Trophoblast cell (in vitro differentiated cells and primary cell): ENCODE measurements at regions not wholly inside any gene's neighbourhood (a gene's known extent, or its start where the extent isn't known, plus 50 kb on each side); places are given as distances from the start of the nearest gene placed in this dataset.

Source experiments
- DNase-seq, 2 donors: peaks; one replicate each; pipeline ENCODE4 v3.0.0-alpha.2; 2016
- H2AFZ ChIP-seq: 2 replicates; pipeline ENCODE4 v1.6.1; 2013; ENCODE audit warnings: low read length, moderate library complexity, mild to moderate bottlenecking; ENCODE audit not compliant: insufficient read depth, poor library complexity
- H2AK5ac ChIP-seq: 2 replicates; pipeline ENCODE4 v1.6.1; 2013; ENCODE audit warnings: mild to moderate bottlenecking, low read length
- H2BK120ac ChIP-seq: 2 replicates; pipeline ENCODE4 v1.6.1; 2013; ENCODE audit warnings: low read length, mild to moderate bottlenecking, moderate library complexity; ENCODE audit not compliant: insufficient read depth, poor library complexity
- H2BK12ac ChIP-seq: 2 replicates; pipeline ENCODE4 v1.6.1; 2013; ENCODE audit warnings: mild to moderate bottlenecking, low read length, moderate library complexity
- H2BK5ac ChIP-seq: 2 replicates; pipeline ENCODE4 v1.6.1; 2013; ENCODE audit warnings: low read length, low read depth, moderate library complexity, mild to moderate bottlenecking; ENCODE audit not compliant: poor library complexity
- H3K14ac ChIP-seq: 2 replicates; pipeline ENCODE4 v1.6.1; 2013; ENCODE audit warnings: mild to moderate bottlenecking, low read length
- H3K18ac ChIP-seq: 2 replicates; pipeline ENCODE4 v1.6.1; 2013; ENCODE audit warnings: mild to moderate bottlenecking, low read length
- H3K23ac ChIP-seq: 2 replicates; pipeline ENCODE4 v1.6.1; 2013; ENCODE audit warnings: low read length
- H3K27ac ChIP-seq: 2 replicates; pipeline ENCODE4 v1.5.1; 2013; ENCODE audit warnings: low read depth, mild to moderate bottlenecking, inconsistent platforms, low read length, moderate library complexity
- H3K27me3 ChIP-seq: 2 replicates; pipeline ENCODE4 v1.6.1; 2013; ENCODE audit warnings: inconsistent platforms, mild to moderate bottlenecking, low read length, moderate library complexity; ENCODE audit not compliant: insufficient read depth
- H3K36me3 ChIP-seq, 2 experiments: 1 replicate in 1 of 2; 2 replicates in 1 of 2; pipeline ENCODE4 v1.6.1; 2013; ENCODE audit warnings: low read length in 2 of 2, mild to moderate bottlenecking in 2 of 2, moderate library complexity in 1 of 2; ENCODE audit not compliant: insufficient read depth in 2 of 2, control insufficient read depth in 1 of 2
- H3K4ac ChIP-seq: 2 replicates; pipeline ENCODE4 v1.6.1; 2013; ENCODE audit warnings: low read depth, mild to moderate bottlenecking, low read length, moderate library complexity
- H3K4me1 ChIP-seq, 2 experiments: 1 replicate in 1 of 2; 2 replicates in 1 of 2; pipeline ENCODE4 v1.6.1; 2013; ENCODE audit warnings: low read length in 2 of 2, mild to moderate bottlenecking in 2 of 2, moderate library complexity in 1 of 2; ENCODE audit not compliant: insufficient read depth in 2 of 2, control insufficient read depth in 1 of 2
- H3K4me2 ChIP-seq: 2 replicates; pipeline ENCODE4 v1.6.1; 2013; ENCODE audit warnings: inconsistent platforms, mild to moderate bottlenecking, low read length, moderate library complexity
- H3K4me3 ChIP-seq: 2 replicates; pipeline ENCODE4 v1.5.1; 2013; ENCODE audit warnings: mild to moderate bottlenecking, low read depth, low read length, inconsistent platforms
- H3K79me1 ChIP-seq: one replicate; pipeline ENCODE4 v1.6.1; 2013; ENCODE audit warnings: low read length
- H3K79me2 ChIP-seq: 2 replicates; pipeline ENCODE4 v1.6.1; 2013; ENCODE audit warnings: low read length, mild to moderate bottlenecking; ENCODE audit not compliant: control insufficient read depth, insufficient read depth, poor library complexity
- H3K9ac ChIP-seq: 2 replicates; pipeline ENCODE4 v1.6.1; 2013; ENCODE audit warnings: mild to moderate bottlenecking, low read length
- H3K9me3 ChIP-seq: 2 replicates; pipeline ENCODE4 v1.6.1; 2013; ENCODE audit warnings: low read depth, mild to moderate bottlenecking, control low read depth, inconsistent platforms, low read length; ENCODE audit not compliant: insufficient read depth
- H4K12ac ChIP-seq: 2 replicates; pipeline ENCODE4 v1.6.1; 2013; ENCODE audit warnings: low read depth, mild to moderate bottlenecking, low read length, moderate library complexity
- H4K8ac ChIP-seq: 2 replicates; pipeline ENCODE4 v1.6.1; 2013; ENCODE audit warnings: low read depth, mild to moderate bottlenecking, low read length, moderate library complexity
- H4K91ac ChIP-seq: one replicate; pipeline ENCODE4 v1.6.1; 2013; ENCODE audit warnings: low read depth, mild to moderate bottlenecking, low read length, moderate library complexity
- WGBS: extraction: QIAGEN DNeasy Blood & Tissue Kit; methylation state at CpG from one replicate; pipeline ENCODE4 v1.1.7; 2013; ENCODE audit warnings: missing lambda C conversion rate; ENCODE audit not compliant: insufficient read length, insufficient coverage; ENCODE audit errors: extremely low coverage; 5-methylcytosine and 5-hydroxymethylcytosine counted together

- H3K36me3 ChIP-seq, result no peaks in the 10 kb centered on the region
- H4K8ac ChIP-seq, result no peak overlapping the region
- peaks cover 1% of the 10 kb centered on the region for H3K9me3 ChIP-seq
- H3K79me1 ChIP-seq, result no peaks in the 10 kb centered on the region
- WGBS, result no CpG with 5 or more reads among the region's 6 CpGs
- no peaks in the 10 kb centered on the region for H3K79me2 ChIP-seq
- DNase-seq, result no peak
- H3K14ac ChIP-seq, result no peak overlapping the region
- no peak overlapping the region for H2BK12ac ChIP-seq
- peaks cover 0 to 3% of the 10 kb centered on the region in 2 experiments for H3K4me1 ChIP-seq
- H3K4me2 ChIP-seq, result no peak overlapping the region
- no peak overlapping the region for H3K18ac ChIP-seq
- H4K12ac ChIP-seq, result no peak overlapping the region
- no peak overlapping the region for H3K27ac ChIP-seq
- H2AFZ ChIP-seq, result no peak overlapping the region
- H4K91ac ChIP-seq, result no peak overlapping the region
- no peak overlapping the region for H2BK5ac ChIP-seq
- no peak overlapping the region for H3K23ac ChIP-seq
- H2BK120ac ChIP-seq, result no peak overlapping the region
- no peaks in the 10 kb centered on the region for H3K27me3 ChIP-seq
- no peak overlapping the region for H3K9ac ChIP-seq
- no peak overlapping the region for H3K4me3 ChIP-seq
- H3K4ac ChIP-seq, result no peak overlapping the region
- H2AK5ac ChIP-seq, result no peak overlapping the region
Observed at GRCh38 chr21:35924714-35925301, 135.5 kb downstream of the SETD4 start.

DNA sequence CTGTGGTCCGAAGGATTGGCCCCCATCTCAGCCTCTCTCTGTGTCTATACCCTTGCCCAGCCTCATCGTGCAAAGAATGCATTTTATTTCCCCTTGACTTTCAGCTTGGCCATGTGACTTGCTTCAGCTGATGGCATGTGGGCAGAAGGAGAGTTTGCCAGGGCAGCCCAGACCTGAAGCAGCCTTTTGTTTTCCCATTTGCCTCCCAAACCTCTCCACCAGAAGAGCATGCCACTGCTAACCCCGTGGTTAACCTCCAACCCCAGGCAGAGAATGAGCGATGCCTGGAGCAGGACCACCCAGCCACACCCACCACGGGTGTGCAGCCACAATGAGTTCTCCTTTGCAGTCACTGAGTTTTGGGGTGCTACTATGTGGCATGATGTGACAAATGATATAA lies 136.4 kb downstream of the SETD4 start:
- H3K79me1 ChIP-seq, result no peaks in the 10 kb centered on the region
- no peak overlapping the region for H3K4me3 ChIP-seq
- H4K12ac ChIP-seq, result no peak overlapping the region
- no peaks in the 10 kb centered on the region for H3K36me3 ChIP-seq
- no peak overlapping the region for H4K91ac ChIP-seq
- no peak overlapping the region for H2AK5ac ChIP-seq
- no peak for DNase-seq
- no peak overlapping the region for H2AFZ ChIP-seq
- H2BK12ac ChIP-seq, result no peak overlapping the region
- no peaks in the 10 kb centered on the region for H3K27me3 ChIP-seq
- H3K9ac ChIP-seq, result no peak overlapping the region
- no peaks in the 10 kb centered on the region for H3K79me2 ChIP-seq
- H3K9me3 ChIP-seq, result no peaks in the 10 kb centered on the region
- H3K4ac ChIP-seq, result no peak overlapping the region
- no peak overlapping the region for H4K8ac ChIP-seq
- no peak overlapping the region for H3K18ac ChIP-seq
- WGBS, result no CpG with 5 or more reads among the region's 5 CpGs
- H2BK5ac ChIP-seq, result no peak overlapping the region
- no peak overlapping the region for H3K14ac ChIP-seq
- H2BK120ac ChIP-seq, result no peak overlapping the region
- no peak overlapping the region for H3K27ac ChIP-seq
- peaks cover 0 to 3% of the 10 kb centered on the region in 2 experiments for H3K4me1 ChIP-seq
- H3K23ac ChIP-seq, result no peak overlapping the region
- H3K4me2 ChIP-seq, result no peak overlapping the region

- Histone ChIP-seq H3K27me3 (no peaks in the 10 kb centered on the region), H3K14ac (no peak overlapping the region), H2AK5ac (no peak overlapping the region), H2BK12ac (no peak overlapping the region), H2BK5ac (no peak overlapping the region), H3K27ac (no peak overlapping the region), H3K4me1 (peaks cover 0 to 3% of the 10 kb centered on the region in 2 experiments), H3K9ac (no peak overlapping the region), H3K79me2 (no peaks in the 10 kb centered on the region), H2BK120ac (no peak overlapping the region), H3K4ac (no peak overlapping the region), H2AFZ (no peak overlapping the region), H3K36me3 (no peaks in the 10 kb centered on the region), H4K12ac (no peak overlapping the region), H3K4me2 (no peak overlapping the region), H3K79me1 (no peaks in the 10 kb centered on the region), H3K9me3 (no peaks in the 10 kb centered on the region), H3K23ac (no peak overlapping the region), H3K4me3 (no peak overlapping the region), H3K18ac (no peak overlapping the region), H4K91ac (no peak overlapping the region), H4K8ac (no peak overlapping the region)
- WGBS, result no CpG with 5 or more reads among the region's 5 CpGs
- no peak for DNase-seq
Observed at GRCh38 chr21:35922618-35923017, 137.7 kb downstream of the SETD4 start.

DNA sequence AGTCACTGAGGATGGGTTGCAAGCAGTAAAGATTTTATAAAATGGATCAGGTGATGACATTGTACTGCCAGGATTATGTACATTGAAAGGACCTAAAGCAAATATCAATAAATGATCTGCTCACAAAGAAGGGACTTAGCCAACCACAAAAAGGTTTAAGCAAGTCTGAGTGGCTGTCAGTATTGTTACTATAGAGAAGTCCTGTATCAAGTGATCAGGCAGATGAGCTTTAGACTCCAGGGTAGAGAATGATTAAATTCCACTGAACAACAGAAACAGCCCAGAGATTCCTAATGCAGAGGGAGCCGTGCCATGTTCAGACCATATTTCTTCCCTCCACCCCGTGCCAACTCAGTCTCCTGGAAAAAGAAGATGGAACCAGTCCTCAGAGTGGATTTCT lies 138.9 kb downstream of the SETD4 start:
- no peak overlapping the region for H4K8ac ChIP-seq
- no peak overlapping the region for H3K4me2 ChIP-seq
- H3K4me3 ChIP-seq, result no peak overlapping the region
- H2BK5ac ChIP-seq, result no peak overlapping the region
- no peak overlapping the region for H2BK120ac ChIP-seq
- no peak overlapping the region for H3K18ac ChIP-seq
- no peak overlapping the region for H2AFZ ChIP-seq
- no peak overlapping the region for H3K27ac ChIP-seq
- H4K91ac ChIP-seq, result no peak overlapping the region
- WGBS, result no CpG with 5 or more reads among the region's 2 CpGs
- H3K23ac ChIP-seq, result no peak overlapping the region
- no peaks in the 10 kb centered on the region for H3K79me2 ChIP-seq
- DNase-seq, result no peak
- H3K27me3 ChIP-seq, result no peaks in the 10 kb centered on the region
- no peak overlapping the region for H3K9ac ChIP-seq
- no peak overlapping the region for H3K14ac ChIP-seq
- no peak overlapping the region for H4K12ac ChIP-seq
- no peaks in the 10 kb centered on the region for H3K4me1 ChIP-seq
- no peak overlapping the region for H2AK5ac ChIP-seq
- no peak overlapping the region for H2BK12ac ChIP-seq
- no peak overlapping the region for H3K4ac ChIP-seq
- H3K79me1 ChIP-seq, result no peaks in the 10 kb centered on the region
- H3K36me3 ChIP-seq, result no peaks in the 10 kb centered on the region
- H3K9me3 ChIP-seq, result no peaks in the 10 kb centered on the region
